HEK293 (cell line): ENCODE measurements at regions not wholly inside any gene's neighbourhood (a gene's known extent, or its start where the extent isn't known, plus 50 kb on each side); places are given as distances from the start of the nearest gene placed in this dataset.
"Not testable (repeated sequence)": the region's sequence is repeated elsewhere in the genome, so short reads cannot be mapped to it uniquely, and the experiment has no call there.

Experiments
- CTCF ChIA-PET: fragments of 350-600 bp; formaldehyde crosslinking; extraction: SDS; loops from one replicate; lab custom pipeline; 2021; ENCODE audit warnings: antibody characterized with exemption; lab: Yijun Ruan, JAX
- POLR2A ChIA-PET: fragments of 300-600 bp; formaldehyde crosslinking; extraction: SDS; loops from one replicate; lab custom pipeline; 2020; ENCODE audit warnings: antibody characterized with exemption, inconsistent platforms; lab: Yijun Ruan, JAX
- H3K27ac ChIP-seq: fragments of 200-500 bp; sonication (Bioruptor generic); 2 replicates; pipeline ENCODE4 v1.5.1; 2014; ENCODE audit warnings: low read depth, low read length, control low read depth, inconsistent platforms; ENCODE audit errors: extremely low read depth
- H3K36me3 ChIP-seq, 2 experiments: fragments of 200-500 bp in 1 of 2; sonication (Bioruptor generic) in 1 of 2; 1 replicate in 1 of 2; 2 replicates in 1 of 2; pipeline ENCODE4 v1.5.1; 2014 to 2017; ENCODE audit warnings: inconsistent platforms in 2 of 2, low read length in 2 of 2; ENCODE audit not compliant: control insufficient read depth in 2 of 2, insufficient read depth in 1 of 2
- H3K4me1 ChIP-seq: fragments of 200-500 bp; sonication (Bioruptor generic); 2 replicates; pipeline ENCODE4 v1.5.1; 2014; ENCODE audit warnings: mild to moderate bottlenecking, low read length, inconsistent platforms; ENCODE audit not compliant: control insufficient read depth, insufficient read depth
- H3K4me3 ChIP-seq: 2 replicates; pipeline ENCODE4 v1.5.1; 2011; ENCODE audit warnings: low read depth, mild to moderate bottlenecking, control low read depth, low read length, moderate library complexity
- H3K9me3 ChIP-seq: fragments of 200-500 bp; sonication (Bioruptor generic); 2 replicates; pipeline ENCODE4 v1.5.1; 2014; ENCODE audit warnings: low read depth, low read length, inconsistent platforms; ENCODE audit not compliant: control insufficient read depth, insufficient read depth
- FEZF1 ChIP-seq: fragments of 450-650 bp; formaldehyde crosslinking; IDR thresholded peaks from 2 replicates; pipeline ENCODE4 v1.5.1; 2016; ENCODE audit warnings: missing biosample characterization, missing genetic modification characterization
- PRDM10 ChIP-seq: fragments of 450-650 bp; formaldehyde crosslinking; IDR thresholded peaks from 2 replicates; pipeline ENCODE4 v1.5.1; 2016; ENCODE audit warnings: missing biosample characterization, missing genetic modification characterization
- ZBTB17 ChIP-seq: fragments of 450-650 bp; formaldehyde crosslinking; IDR thresholded peaks from 2 replicates; pipeline ENCODE4 v1.5.1; 2016; ENCODE audit warnings: missing biosample characterization, missing genetic modification characterization
- ZBTB48 ChIP-seq: fragments of 450-650 bp; formaldehyde crosslinking; IDR thresholded peaks from 2 replicates; pipeline ENCODE4 v1.5.1; 2016; ENCODE audit warnings: missing biosample characterization, missing genetic modification characterization
- ZFHX2 ChIP-seq: fragments of 450-650 bp; formaldehyde crosslinking; conservative IDR thresholded peaks from 2 replicates; pipeline ENCODE4 v1.5.1; 2016; ENCODE audit warnings: missing biosample characterization, missing genetic modification characterization
- ZFP3 ChIP-seq: fragments of 450-650 bp; formaldehyde crosslinking; IDR thresholded peaks from 2 replicates; pipeline ENCODE4 v1.5.1; 2016; ENCODE audit warnings: low read depth, missing biosample characterization, missing genetic modification characterization
- ZNF10 ChIP-seq: fragments of 450-650 bp; formaldehyde crosslinking; IDR thresholded peaks from 2 replicates; pipeline ENCODE4 v1.5.1; 2017; ENCODE audit warnings: missing biosample characterization, missing genetic modification characterization
- ZNF157 ChIP-seq: fragments of 450-650 bp; formaldehyde crosslinking; IDR thresholded peaks from 2 replicates; pipeline ENCODE4 v1.5.1; 2016; ENCODE audit warnings: missing biosample characterization, missing genetic modification characterization
- ZNF211 ChIP-seq: fragments of 450-650 bp; formaldehyde crosslinking; IDR thresholded peaks from 2 replicates; pipeline ENCODE4 v1.5.1; 2016; ENCODE audit warnings: low read depth, missing biosample characterization, missing genetic modification characterization
- ZNF23 ChIP-seq: fragments of 450-650 bp; formaldehyde crosslinking; IDR thresholded peaks from 2 replicates; pipeline ENCODE4 v1.5.1; 2016; ENCODE audit warnings: missing biosample characterization, missing genetic modification characterization, borderline replicate concordance
- ZNF335 ChIP-seq: fragments of 450-650 bp; formaldehyde crosslinking; conservative IDR thresholded peaks from 2 replicates; pipeline ENCODE4 v1.5.1; 2016; ENCODE audit warnings: missing biosample characterization, missing genetic modification characterization
- ZNF433 ChIP-seq: fragments of 450-650 bp; formaldehyde crosslinking; IDR thresholded peaks from 2 replicates; pipeline ENCODE4 v1.5.1; 2016; ENCODE audit warnings: missing biosample characterization, missing genetic modification characterization, low read depth
- ZNF48 ChIP-seq: fragments of 450-650 bp; formaldehyde crosslinking; IDR thresholded peaks from 2 replicates; pipeline ENCODE4 v1.5.1; 2016; ENCODE audit warnings: missing biosample characterization, missing genetic modification characterization
- ZNF560 ChIP-seq: fragments of 450-650 bp; formaldehyde crosslinking; IDR thresholded peaks from 2 replicates; pipeline ENCODE4 v1.5.1; 2017; ENCODE audit warnings: missing biosample characterization, missing genetic modification characterization, borderline replicate concordance
- ZNF596 ChIP-seq: fragments of 450-650 bp; IDR thresholded peaks from 2 replicates; pipeline ENCODE4 v1.5.0; 2018; ENCODE audit warnings: missing biosample characterization, mild to moderate bottlenecking, missing genetic modification characterization, moderate library complexity
- ZNF610 ChIP-seq: fragments of 450-650 bp; formaldehyde crosslinking; IDR thresholded peaks from 2 replicates; pipeline ENCODE4 v1.5.1; 2016; ENCODE audit warnings: missing biosample characterization, missing genetic modification characterization, borderline replicate concordance
- ZNF701 ChIP-seq: fragments of 450-650 bp; formaldehyde crosslinking; IDR thresholded peaks from 2 replicates; pipeline ENCODE4 v1.5.1; 2016; ENCODE audit warnings: missing biosample characterization, missing genetic modification characterization
- ZNF791 ChIP-seq: fragments of 450-650 bp; formaldehyde crosslinking; IDR thresholded peaks from 2 replicates; pipeline ENCODE4 v1.5.1; 2016; ENCODE audit warnings: missing biosample characterization, missing genetic modification characterization
- TF ChIP-seq, protein P1 (sequence below): fragments of 450-650 bp; formaldehyde crosslinking; optimal IDR thresholded peaks from 2 replicates; pipeline ENCODE3; 2016; ENCODE audit warnings: missing biosample characterization, mild to moderate bottlenecking, missing genetic modification characterization
- TF ChIP-seq, protein P2 (sequence below): fragments of 450-650 bp; formaldehyde crosslinking; IDR thresholded peaks from 2 replicates; pipeline ENCODE4 v1.5.1; 2016; ENCODE audit warnings: missing biosample characterization, missing genetic modification characterization
- TF ChIP-seq, protein P3 (sequence below): fragments of 450-650 bp; formaldehyde crosslinking; conservative IDR thresholded peaks from 2 replicates; pipeline ENCODE4 v1.5.1; 2016; ENCODE audit warnings: low read depth, missing biosample characterization, missing genetic modification characterization

GRCh38 chr4:33116871-33117270, 2396.7 kb downstream of the PCDH7 start (continued):
- TF ChIP-seq ZNF701 (tag by site-specific recombination) (no peak), ZFP3 (tag by site-specific recombination) (no peak), ZNF335 (tag by site-specific recombination) (no peak), ZNF23 (tag by site-specific recombination) (no peak), ZNF560 (tag by site-specific recombination) (no peak)

GRCh38 chr4:33126002-33126401, 2405.8 kb downstream of the PCDH7 start:
- no peak for TF ChIP-seq ZNF610 (tag by site-specific recombination)
- no peak for TF ChIP-seq ZNF791 (tag by site-specific recombination)
- no peak for TF ChIP-seq FEZF1
- TF ChIP-seq ZNF433 (tag by site-specific recombination), result no peak
- TF ChIP-seq ZNF211 (tag by site-specific recombination), result no peak
- no peak for TF ChIP-seq ZNF10 (tag by site-specific recombination)
- TF ChIP-seq ZBTB17 (tag by site-specific recombination), result no peak
- TF ChIP-seq, protein P1, sequence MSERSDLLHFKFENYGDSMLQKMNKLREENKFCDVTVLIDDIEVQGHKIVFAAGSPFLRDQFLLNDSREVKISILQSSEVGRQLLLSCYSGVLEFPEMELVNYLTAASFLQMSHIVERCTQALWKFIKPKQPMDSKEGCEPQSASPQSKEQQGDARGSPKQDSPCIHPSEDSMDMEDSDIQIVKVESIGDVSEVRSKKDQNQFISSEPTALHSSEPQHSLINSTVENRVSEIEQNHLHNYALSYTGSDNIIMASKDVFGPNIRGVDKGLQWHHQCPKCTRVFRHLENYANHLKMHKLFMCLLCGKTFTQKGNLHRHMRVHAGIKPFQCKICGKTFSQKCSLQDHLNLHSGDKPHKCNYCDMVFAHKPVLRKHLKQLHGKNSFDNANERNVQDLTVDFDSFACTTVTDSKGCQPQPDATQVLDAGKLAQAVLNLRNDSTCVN (tag by site-specific recombination), result no peak
- TF ChIP-seq PRDM10 (tag by site-specific recombination), result no peak
- TF ChIP-seq ZNF48 (tag by site-specific recombination), result no peak
- no peak for TF ChIP-seq ZNF157 (tag by site-specific recombination)
- TF ChIP-seq, protein P2, sequence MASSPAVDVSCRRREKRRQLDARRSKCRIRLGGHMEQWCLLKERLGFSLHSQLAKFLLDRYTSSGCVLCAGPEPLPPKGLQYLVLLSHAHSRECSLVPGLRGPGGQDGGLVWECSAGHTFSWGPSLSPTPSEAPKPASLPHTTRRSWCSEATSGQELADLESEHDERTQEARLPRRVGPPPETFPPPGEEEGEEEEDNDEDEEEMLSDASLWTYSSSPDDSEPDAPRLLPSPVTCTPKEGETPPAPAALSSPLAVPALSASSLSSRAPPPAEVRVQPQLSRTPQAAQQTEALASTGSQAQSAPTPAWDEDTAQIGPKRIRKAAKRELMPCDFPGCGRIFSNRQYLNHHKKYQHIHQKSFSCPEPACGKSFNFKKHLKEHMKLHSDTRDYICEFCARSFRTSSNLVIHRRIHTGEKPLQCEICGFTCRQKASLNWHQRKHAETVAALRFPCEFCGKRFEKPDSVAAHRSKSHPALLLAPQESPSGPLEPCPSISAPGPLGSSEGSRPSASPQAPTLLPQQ (tag by site-specific recombination), result no peak
- TF ChIP-seq ZBTB48 (tag by site-specific recombination), result no peak
- TF ChIP-seq, protein P3, sequence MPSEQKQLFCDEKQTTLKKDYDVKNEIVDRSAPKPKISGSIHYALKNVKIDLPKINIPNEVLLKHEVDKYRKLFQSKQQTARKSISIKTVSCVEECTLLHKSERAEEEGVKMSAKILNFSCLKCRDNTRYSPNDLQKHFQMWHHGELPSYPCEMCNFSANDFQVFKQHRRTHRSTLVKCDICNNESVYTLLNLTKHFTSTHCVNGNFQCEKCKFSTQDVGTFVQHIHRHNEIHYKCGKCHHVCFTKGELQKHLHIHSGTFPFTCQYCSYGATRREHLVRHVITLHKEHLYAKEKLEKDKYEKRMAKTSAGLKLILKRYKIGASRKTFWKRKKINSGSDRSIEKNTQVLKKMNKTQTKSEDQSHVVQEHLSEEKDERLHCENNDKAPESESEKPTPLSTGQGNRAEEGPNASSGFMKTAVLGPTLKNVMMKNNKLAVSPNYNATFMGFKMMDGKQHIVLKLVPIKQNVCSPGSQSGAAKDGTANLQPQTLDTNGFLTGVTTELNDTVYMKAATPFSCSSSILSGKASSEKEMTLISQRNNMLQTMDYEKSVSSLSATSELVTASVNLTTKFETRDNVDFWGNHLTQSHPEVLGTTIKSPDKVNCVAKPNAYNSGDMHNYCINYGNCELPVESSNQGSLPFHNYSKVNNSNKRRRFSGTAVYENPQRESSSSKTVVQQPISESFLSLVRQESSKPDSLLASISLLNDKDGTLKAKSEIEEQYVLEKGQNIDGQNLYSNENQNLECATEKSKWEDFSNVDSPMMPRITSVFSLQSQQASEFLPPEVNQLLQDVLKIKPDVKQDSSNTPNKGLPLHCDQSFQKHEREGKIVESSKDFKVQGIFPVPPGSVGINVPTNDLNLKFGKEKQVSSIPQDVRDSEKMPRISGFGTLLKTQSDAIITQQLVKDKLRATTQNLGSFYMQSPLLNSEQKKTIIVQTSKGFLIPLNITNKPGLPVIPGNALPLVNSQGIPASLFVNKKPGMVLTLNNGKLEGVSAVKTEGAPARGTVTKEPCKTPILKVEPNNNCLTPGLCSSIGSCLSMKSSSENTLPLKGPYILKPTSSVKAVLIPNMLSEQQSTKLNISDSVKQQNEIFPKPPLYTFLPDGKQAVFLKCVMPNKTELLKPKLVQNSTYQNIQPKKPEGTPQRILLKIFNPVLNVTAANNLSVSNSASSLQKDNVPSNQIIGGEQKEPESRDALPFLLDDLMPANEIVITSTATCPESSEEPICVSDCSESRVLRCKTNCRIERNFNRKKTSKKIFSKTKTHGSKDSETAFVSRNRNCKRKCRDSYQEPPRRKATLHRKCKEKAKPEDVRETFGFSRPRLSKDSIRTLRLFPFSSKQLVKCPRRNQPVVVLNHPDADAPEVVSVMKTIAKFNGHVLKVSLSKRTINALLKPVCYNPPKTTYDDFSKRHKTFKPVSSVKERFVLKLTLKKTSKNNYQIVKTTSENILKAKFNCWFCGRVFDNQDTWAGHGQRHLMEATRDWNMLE (tag by site-specific recombination), result no peak
- TF ChIP-seq ZNF596 (tag by site-specific recombination), result no peak
- no peak for TF ChIP-seq ZFHX2 (tag by site-specific recombination)
- TF ChIP-seq, all 188 proteins: peak for 0
- ChIA-PET POLR2A (no interaction called here), CTCF (no interaction called here)
- no peaks in the 10 kb centered on the region for H3K36me3 ChIP-seq
- no peaks in the 10 kb centered on the region for H3K4me1 ChIP-seq
- H3K9me3 ChIP-seq, result no peaks in the 10 kb centered on the region
- no peak overlapping the region for H3K4me3 ChIP-seq
- H3K27ac ChIP-seq, result no peak overlapping the region

DNA sequence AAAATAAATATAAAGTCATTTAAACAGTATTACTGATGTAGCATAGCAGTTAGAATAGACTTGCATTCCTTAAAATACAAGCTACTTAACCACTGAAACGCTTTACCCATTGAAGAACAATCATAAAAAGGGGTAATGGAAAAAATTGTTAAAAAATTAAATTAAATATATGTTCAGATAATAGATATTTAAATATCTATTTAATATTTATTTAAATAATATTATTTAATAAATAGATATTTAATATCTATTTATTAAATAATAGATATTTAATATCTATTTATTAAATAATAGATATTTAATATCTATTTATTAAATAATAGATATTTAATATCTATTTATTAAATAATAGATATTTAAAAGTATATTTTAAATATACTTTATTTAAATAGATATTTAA, 2410.5 kb downstream of the PCDH7 start:
- H3K4me1 ChIP-seq, H3K9me3 ChIP-seq, H3K27ac ChIP-seq, H3K4me3 ChIP-seq, POLR2A ChIA-PET, H3K36me3 ChIP-seq: not testable (repeated sequence)
- CTCF ChIA-PET, result interaction anchor here (0.7 kb wide), 1 partner anchor 1322 kb away, joined by 4 read pairs; no protein-coding TSS in a partner anchor
